ENCODE measurements at regions not wholly inside any gene's neighbourhood (a gene's known extent, or its start where the extent isn't known, plus 50 kb on each side); places are given as distances from the start of the nearest gene placed in this dataset.
A peak's percentile ranks its signal among the peaks of the same experiment; 100 is the strongest.

- Histone ChIP-seq H3K9ac (ENCODE audit: low read length) (no peak overlapping the region), H3K27ac (ENCODE audit: low read depth, low read length) (no peak overlapping the region)
Measured at GRCh38 chr5:74352256-74352655, 288.3 kb downstream of the ENC1 start.

GRCh38 chr5:74342948-74343682, 297.4 kb downstream of the ENC1 start:
- Histone ChIP-seq H3K27ac (ENCODE audit: low read depth, low read length) (no peak overlapping the region), H3K36me3 (ENCODE audit: control insufficient read depth, insufficient read depth, low read length) (no peaks in the 10 kb centered on the region), H3K9ac (ENCODE audit: low read length) (no peak overlapping the region), H3K27me3 (ENCODE audit: control insufficient read depth, insufficient read depth, low read length) (no peaks in the 10 kb centered on the region), H3K4me3 (ENCODE audit: low read length) (no peak overlapping the region), H3K4me1 (ENCODE audit: control insufficient read depth, insufficient read depth, low read length) (no peaks in the 10 kb centered on the region)

More at GRCh38 chr5:74352256-74352655, 288.3 kb downstream of the ENC1 start:
- no peaks in the 10 kb centered on the region for H3K27me3 ChIP-seq (ENCODE audit: control insufficient read depth, insufficient read depth, low read length)
- H3K36me3 ChIP-seq (ENCODE audit: control insufficient read depth, insufficient read depth, low read length), result no peaks in the 10 kb centered on the region
- no peaks in the 10 kb centered on the region for H3K4me1 ChIP-seq (ENCODE audit: control insufficient read depth, insufficient read depth, low read length)
- H3K4me3 ChIP-seq (ENCODE audit: low read length), result no peak overlapping the region

GRCh38 chr5:74342182-74342581, 298.3 kb downstream of the ENC1 start:
- Histone ChIP-seq H3K36me3 (ENCODE audit: control insufficient read depth, insufficient read depth, low read length) (no peaks in the 10 kb centered on the region), H3K27ac (ENCODE audit: low read depth, low read length) (no peak overlapping the region), H3K27me3 (ENCODE audit: control insufficient read depth, insufficient read depth, low read length) (no peaks in the 10 kb centered on the region), H3K4me1 (ENCODE audit: control insufficient read depth, insufficient read depth, low read length) (peaks cover 3% of the 10 kb centered on the region), H3K9ac (ENCODE audit: low read length) (no peak overlapping the region), H3K4me3 (ENCODE audit: low read length) (no peak overlapping the region)

GRCh38 chr5:74341221-74341620, 299.3 kb downstream of the ENC1 start:
- Histone ChIP-seq H3K9ac (ENCODE audit: low read length) (no peak overlapping the region), H3K4me3 (ENCODE audit: low read length) (no peak overlapping the region), H3K27ac (ENCODE audit: low read depth, low read length) (no peak overlapping the region), H3K27me3 (ENCODE audit: control insufficient read depth, insufficient read depth, low read length) (no peaks in the 10 kb centered on the region), H3K36me3 (ENCODE audit: control insufficient read depth, insufficient read depth, low read length) (no peaks in the 10 kb centered on the region), H3K4me1 (ENCODE audit: control insufficient read depth, insufficient read depth, low read length) (peaks cover 3% of the 10 kb centered on the region)

- Histone ChIP-seq H3K27me3 (ENCODE audit: control insufficient read depth, insufficient read depth, low read length) (no peaks in the 10 kb centered on the region), H3K4me1 (ENCODE audit: control insufficient read depth, insufficient read depth, low read length) (peaks cover 3% of the 10 kb centered on the region), H3K4me3 (ENCODE audit: low read length) (no peak overlapping the region), H3K9ac (ENCODE audit: low read length) (no peak overlapping the region), H3K36me3 (ENCODE audit: control insufficient read depth, insufficient read depth, low read length) (no peaks in the 10 kb centered on the region), H3K27ac (ENCODE audit: low read depth, low read length) (no peak overlapping the region)
Measured at GRCh38 chr5:74340476-74340875, 300.1 kb downstream of the ENC1 start.

GRCh38 chr5:74337984-74338310, 302.6 kb downstream of the ENC1 start:
- Histone ChIP-seq H3K4me3 (ENCODE audit: low read length) (no peak overlapping the region), H3K27ac (ENCODE audit: low read depth, low read length) (peak overlapping the region; percentile 27), H3K4me1 (ENCODE audit: control insufficient read depth, insufficient read depth, low read length) (peaks cover 3% of the 10 kb centered on the region), H3K27me3 (ENCODE audit: control insufficient read depth, insufficient read depth, low read length) (no peaks in the 10 kb centered on the region), H3K36me3 (ENCODE audit: control insufficient read depth, insufficient read depth, low read length) (no peaks in the 10 kb centered on the region), H3K9ac (ENCODE audit: low read length) (no peak overlapping the region)

- H3K27me3 ChIP-seq (ENCODE audit: control insufficient read depth, insufficient read depth, low read length), result no peaks in the 10 kb centered on the region
- no peaks in the 10 kb centered on the region for H3K36me3 ChIP-seq (ENCODE audit: control insufficient read depth, insufficient read depth, low read length)
- no peak overlapping the region for H3K4me3 ChIP-seq (ENCODE audit: low read length)
- H3K27ac ChIP-seq (ENCODE audit: low read depth, low read length), result peak overlapping the region; percentile 27
- H3K9ac ChIP-seq (ENCODE audit: low read length), result no peak overlapping the region
- H3K4me1 ChIP-seq (ENCODE audit: control insufficient read depth, insufficient read depth, low read length), result peaks cover 3% of the 10 kb centered on the region
Measured at GRCh38 chr5:74337254-74337983, 303.1 kb downstream of the ENC1 start.

- Histone ChIP-seq H3K36me3 (ENCODE audit: control insufficient read depth, insufficient read depth, low read length) (no peaks in the 10 kb centered on the region), H3K4me3 (ENCODE audit: low read length) (no peak overlapping the region), H3K27me3 (ENCODE audit: control insufficient read depth, insufficient read depth, low read length) (no peaks in the 10 kb centered on the region), H3K27ac (ENCODE audit: low read depth, low read length) (no peak overlapping the region), H3K9ac (ENCODE audit: low read length) (no peak overlapping the region), H3K4me1 (ENCODE audit: control insufficient read depth, insufficient read depth, low read length) (peaks cover 3% of the 10 kb centered on the region)
Measured at GRCh38 chr5:74336297-74336696, 304.2 kb downstream of the ENC1 start.

GRCh38 chr5:74334762-74335384, 305.7 kb downstream of the ENC1 start:
- Histone ChIP-seq H3K36me3 (ENCODE audit: control insufficient read depth, insufficient read depth, low read length) (no peaks in the 10 kb centered on the region), H3K9ac (ENCODE audit: low read length) (no peak overlapping the region), H3K27me3 (ENCODE audit: control insufficient read depth, insufficient read depth, low read length) (no peaks in the 10 kb centered on the region), H3K4me1 (ENCODE audit: control insufficient read depth, insufficient read depth, low read length) (peaks cover 3% of the 10 kb centered on the region), H3K4me3 (ENCODE audit: low read length) (no peak overlapping the region), H3K27ac (ENCODE audit: low read depth, low read length) (no peak overlapping the region)

GRCh38 chr5:74334062-74334761, 306.3 kb downstream of the ENC1 start:
- no peak overlapping the region for H3K9ac ChIP-seq (ENCODE audit: low read length)
- H3K27me3 ChIP-seq (ENCODE audit: control insufficient read depth, insufficient read depth, low read length), result no peaks in the 10 kb centered on the region
- no peak overlapping the region for H3K4me3 ChIP-seq (ENCODE audit: low read length)
- H3K27ac ChIP-seq (ENCODE audit: low read depth, low read length), result no peak overlapping the region
- H3K4me1 ChIP-seq (ENCODE audit: control insufficient read depth, insufficient read depth, low read length), result peaks cover 3% of the 10 kb centered on the region
- H3K36me3 ChIP-seq (ENCODE audit: control insufficient read depth, insufficient read depth, low read length), result no peaks in the 10 kb centered on the region

- H3K27ac ChIP-seq (ENCODE audit: low read depth, low read length), result no peak overlapping the region
- no peak overlapping the region for H3K4me3 ChIP-seq (ENCODE audit: low read length)
- H3K36me3 ChIP-seq (ENCODE audit: control insufficient read depth, insufficient read depth, low read length), result no peaks in the 10 kb centered on the region
- H3K27me3 ChIP-seq (ENCODE audit: control insufficient read depth, insufficient read depth, low read length), result no peaks in the 10 kb centered on the region
- peaks cover 3% of the 10 kb centered on the region for H3K4me1 ChIP-seq (ENCODE audit: control insufficient read depth, insufficient read depth, low read length)
- no peak overlapping the region for H3K9ac ChIP-seq (ENCODE audit: low read length)
Measured at GRCh38 chr5:74333430-74333829, 307.1 kb downstream of the ENC1 start.

- H3K27ac ChIP-seq (ENCODE audit: low read depth, low read length), result no peak overlapping the region
- no peak overlapping the region for H3K4me3 ChIP-seq (ENCODE audit: low read length)
- H3K36me3 ChIP-seq (ENCODE audit: control insufficient read depth, insufficient read depth, low read length), result no peaks in the 10 kb centered on the region
- H3K27me3 ChIP-seq (ENCODE audit: control insufficient read depth, insufficient read depth, low read length), result no peaks in the 10 kb centered on the region
- H3K9ac ChIP-seq (ENCODE audit: low read length), result no peak overlapping the region
- H3K4me1 ChIP-seq (ENCODE audit: control insufficient read depth, insufficient read depth, low read length), result peaks cover 3% of the 10 kb centered on the region
Measured at GRCh38 chr5:74332682-74333081, 307.8 kb downstream of the ENC1 start.

Data from rectal smooth muscle tissue (tissue), 1 donor.